ENCODE measurements at regions not wholly inside any gene's neighbourhood (a gene's known extent, or its start where the extent isn't known, plus 50 kb on each side); places are given as distances from the start of the nearest gene placed in this dataset.
A peak's percentile ranks its signal among the peaks of the same experiment; 100 is the strongest.

GRCh38 chr1:104733866-104734265 lies 984.2 kb downstream of the AMY1C start:
- no peak for DNase-seq

DNA sequence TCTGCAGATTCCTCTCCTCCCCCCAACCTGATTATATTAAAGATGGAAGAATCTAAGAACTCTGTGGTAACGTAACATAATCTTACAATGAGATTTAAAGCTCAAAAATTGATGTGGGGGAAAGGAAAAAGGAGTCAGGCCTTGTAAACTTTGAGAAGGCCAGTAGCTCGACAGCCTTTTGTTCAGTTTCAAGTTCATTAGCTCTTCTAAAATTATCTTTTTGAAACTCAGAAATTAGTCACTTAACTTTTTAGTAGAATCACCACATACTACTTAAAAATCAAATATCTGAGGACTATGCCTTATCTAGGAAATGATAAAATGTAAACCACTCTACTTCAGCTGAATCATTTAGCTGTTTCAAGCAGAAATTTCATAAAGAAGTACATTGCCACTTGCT lies 996.2 kb downstream of the AMY1C start:
- DNase-seq: no peak

GRCh38 chr1:104746994-104747393 lies 997.3 kb downstream of the AMY1C start:
- no peak for DNase-seq

DNA sequence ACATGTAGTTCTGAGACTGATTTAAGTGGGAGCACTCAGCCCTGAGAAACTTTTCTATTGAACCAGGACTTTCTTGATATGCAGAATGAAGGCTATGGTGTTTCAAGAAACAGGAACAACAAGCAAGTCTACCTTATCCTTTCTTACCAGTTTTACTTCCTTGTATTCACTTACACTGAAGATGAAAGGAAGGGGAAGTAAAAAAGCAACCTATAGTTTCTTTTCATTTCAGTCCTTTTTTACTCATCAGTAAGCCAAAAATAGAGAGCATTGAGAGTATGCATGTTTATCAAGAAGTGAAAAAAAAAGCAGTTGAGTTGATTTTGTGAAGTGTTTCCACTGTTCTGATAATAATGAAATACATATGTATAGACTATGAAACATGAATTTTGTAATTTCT lies 1010.3 kb downstream of the AMY1C start:
- no peak for DNase-seq

DNA sequence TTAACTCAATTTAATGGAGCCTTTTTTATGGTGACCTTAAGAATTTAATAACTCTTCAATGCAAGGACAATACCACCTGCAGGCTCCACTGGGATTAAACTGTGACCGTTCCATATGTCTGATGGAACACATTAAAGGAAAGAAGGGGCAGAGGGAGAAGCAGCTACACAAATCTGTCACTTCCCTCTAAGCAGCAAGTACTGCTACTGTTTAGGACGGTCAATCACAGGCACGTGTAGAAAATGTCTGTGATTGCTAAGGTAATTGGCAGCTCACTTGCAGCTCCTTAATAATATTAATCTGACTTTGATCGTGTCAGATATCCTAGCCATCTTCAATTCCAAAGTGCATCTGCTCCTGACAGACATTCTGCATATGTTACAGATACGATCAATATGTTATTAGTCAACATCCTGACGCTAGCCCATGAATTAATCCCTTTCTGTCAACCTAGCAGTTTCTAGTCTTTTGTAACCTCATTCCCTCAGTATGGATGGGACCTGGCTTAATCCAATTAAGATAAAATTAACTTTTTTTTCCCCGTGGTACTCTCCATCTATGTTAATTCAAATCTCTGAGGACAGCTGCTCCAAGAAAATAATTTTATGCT lies 1012.4 kb downstream of the AMY1C start:
- DNase-seq: no peak

- DNase-seq: no peak
Measured at GRCh38 chr1:104765085-104765484, 1015.4 kb downstream of the AMY1C start.

- no peak for DNase-seq
Measured at GRCh38 chr1:104768466-104768865, 1018.8 kb downstream of the AMY1C start.

DNA sequence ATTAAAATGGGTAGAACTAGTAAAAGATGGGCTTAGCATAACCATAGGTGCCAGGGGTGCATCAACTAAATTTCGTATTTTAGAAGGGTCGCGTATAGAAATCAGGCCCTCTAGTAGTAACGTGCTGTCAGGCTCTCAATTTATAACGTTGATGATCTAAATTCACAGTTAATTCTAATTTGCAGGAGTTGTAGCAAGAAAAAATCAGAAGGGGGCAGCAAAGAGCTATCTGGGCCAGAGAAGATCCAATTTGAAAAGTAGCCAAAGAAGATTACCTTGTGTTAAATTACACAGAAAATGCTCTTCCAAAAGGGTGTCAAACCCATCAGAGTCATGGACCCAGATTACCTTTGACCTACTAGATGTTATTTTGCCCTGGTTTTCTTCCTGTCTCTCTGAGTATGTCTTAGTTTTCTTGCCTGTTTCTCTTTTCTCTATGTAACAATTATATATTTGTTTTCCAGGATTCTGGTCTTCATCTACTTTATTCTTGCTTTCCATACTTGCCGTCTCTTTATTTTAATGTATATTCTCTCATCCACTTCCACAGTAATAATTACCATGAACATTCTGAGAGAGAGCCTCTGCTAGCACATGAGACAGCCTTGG lies 1030.9 kb downstream of the AMY1C start:
- no peak for DNase-seq

DNA sequence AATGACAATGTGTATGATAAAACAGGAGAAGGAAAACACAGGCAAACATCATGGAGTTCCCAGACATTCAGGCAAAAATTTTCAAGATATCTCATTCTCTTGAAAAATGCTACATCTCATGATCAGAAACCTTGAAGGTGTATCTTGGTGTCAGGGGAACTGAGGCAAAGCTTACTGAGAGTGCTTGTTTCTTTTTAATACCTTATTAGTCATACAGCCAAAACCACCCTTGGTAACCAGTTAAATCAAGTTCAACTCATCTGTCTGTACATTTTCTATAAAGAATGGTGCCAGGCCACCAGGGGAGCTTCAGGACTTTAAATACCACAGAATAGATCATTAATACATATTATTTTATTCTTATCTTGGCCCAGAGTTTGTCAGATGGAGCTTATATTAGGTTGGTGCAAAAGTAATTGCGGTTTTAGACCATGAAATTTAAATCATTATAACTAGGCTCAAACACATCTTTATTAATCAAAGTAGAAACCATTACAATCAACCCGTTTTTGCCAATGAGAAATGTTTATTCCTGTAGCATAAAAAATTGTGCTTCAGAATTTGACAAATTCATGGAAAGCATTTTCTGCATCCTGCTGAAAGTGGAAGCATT lies 1036.0 kb downstream of the AMY1C start:
- DNase-seq: no peak

DNA sequence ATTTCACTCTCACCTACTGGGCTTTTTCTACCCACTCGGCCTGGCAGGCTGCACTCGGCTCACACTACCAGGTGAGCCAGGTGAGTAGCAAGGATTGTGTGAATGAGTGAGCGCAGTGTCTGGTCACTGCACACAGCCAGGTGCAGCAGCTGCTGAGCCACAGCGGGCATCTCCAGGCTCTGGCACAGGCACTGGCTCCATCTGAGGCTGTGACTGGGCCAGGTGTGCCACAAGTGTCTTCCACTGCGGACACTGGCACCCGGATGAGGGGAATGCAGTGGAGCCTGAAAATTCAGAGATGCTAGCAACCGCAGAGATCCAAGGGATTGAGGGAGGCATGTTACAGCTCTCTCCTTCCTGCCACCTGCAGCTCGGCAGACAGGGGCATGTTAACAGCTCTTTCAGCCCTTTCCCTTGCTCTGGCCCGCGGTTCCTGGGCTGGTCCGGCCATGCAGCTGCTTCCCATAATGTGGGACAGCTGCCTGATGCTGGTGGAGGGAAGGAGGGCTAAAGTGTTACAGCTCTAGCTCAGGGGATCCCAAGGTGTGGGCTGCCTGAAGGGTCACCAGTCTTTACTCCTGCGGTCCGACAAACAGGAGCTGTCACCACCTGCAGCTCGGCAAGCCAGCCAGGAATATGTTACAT lies 1038.3 kb downstream of the AMY1C start:
- no peak for DNase-seq

DNA sequence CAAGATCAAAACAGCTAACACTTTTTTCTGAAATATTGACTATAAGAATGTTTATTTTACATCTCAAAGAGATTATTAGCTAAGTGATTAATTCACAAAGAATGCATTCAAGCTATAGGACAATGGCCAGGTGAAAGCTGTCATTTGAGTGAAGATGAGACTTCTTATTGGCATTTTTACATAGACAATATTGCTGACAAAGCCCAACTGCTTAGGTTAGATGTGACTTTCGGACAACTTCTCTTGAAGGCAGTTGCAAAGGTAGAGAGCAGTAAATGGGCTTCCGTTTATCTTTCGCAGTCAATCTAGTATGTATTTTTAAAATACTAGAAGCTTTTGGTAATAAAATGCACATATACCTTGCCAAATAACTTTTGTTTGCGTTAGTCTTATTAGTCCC lies 1041.3 kb downstream of the AMY1C start:
- no peak for DNase-seq

GRCh38 chr1:104794035-104794434 lies 1044.3 kb downstream of the AMY1C start:
- DNase-seq: no peak

GRCh38 chr1:104795931-104796330 lies 1046.2 kb downstream of the AMY1C start:
- peak; percentile 27 for DNase-seq

DNA sequence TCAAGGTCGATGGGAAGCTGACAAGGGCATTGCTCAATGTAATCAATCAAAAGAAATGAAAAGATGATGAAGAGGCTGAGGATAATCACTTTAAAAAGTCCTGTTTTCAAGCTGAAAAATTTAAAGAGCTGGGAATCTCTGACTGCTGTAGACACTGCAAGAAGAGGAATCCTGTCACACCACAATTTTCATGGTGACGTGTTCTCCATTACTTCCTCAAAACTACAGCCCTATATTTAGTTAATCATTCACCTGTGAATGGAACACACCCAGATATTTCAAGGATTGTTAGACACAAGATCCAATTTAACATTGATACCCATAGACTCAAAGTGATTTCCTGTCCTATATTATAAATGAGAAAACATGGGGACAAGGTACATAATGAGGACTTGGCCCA lies 1048.3 kb downstream of the AMY1C start:
- DNase-seq: no peak

GRCh38 chr1:104801344-104801743 lies 1051.6 kb downstream of the AMY1C start:
- no peak for DNase-seq

- DNase-seq: no peak
Measured at GRCh38 chr1:104804147-104804546, 1054.4 kb downstream of the AMY1C start.

DNA sequence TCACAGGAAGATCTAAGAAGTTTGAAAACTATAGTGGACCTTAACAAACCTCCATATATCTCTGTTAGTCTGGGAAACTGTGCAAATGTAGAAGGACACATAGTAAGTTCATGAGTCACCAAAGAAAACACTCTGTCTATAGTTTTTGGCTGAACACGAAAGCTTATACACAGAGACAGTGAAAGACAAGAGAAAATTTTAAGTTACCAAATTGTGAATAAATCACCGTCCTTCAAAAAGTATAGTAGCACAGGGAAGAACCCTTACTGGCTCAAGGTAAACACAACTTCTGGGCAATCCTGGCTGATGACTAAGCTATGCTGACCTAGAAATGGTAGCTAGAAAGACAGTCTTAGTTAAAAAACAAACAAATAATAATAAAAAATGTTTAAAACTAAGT lies 1057.9 kb downstream of the AMY1C start:
- DNase-seq: no peak

DNA sequence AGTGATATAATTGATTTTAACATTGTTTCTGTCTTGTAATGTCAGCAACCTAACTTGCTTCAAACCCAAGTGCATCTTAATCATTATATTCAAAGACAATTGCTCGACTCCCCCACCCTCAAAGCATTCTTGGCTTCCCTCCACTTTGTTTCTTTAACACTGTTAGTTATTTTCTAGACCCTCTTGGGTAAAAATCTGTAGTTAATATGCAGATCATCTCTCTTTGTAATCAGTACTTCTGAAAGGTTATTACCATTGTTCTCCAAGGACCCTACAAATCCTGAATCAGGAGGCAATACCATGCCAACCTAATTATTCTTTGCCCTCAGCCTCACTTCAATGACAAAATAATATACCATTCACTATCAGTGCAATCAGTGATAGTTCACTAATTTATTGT lies 1075.7 kb downstream of the AMY1C start:
- no peak for DNase-seq

DNA sequence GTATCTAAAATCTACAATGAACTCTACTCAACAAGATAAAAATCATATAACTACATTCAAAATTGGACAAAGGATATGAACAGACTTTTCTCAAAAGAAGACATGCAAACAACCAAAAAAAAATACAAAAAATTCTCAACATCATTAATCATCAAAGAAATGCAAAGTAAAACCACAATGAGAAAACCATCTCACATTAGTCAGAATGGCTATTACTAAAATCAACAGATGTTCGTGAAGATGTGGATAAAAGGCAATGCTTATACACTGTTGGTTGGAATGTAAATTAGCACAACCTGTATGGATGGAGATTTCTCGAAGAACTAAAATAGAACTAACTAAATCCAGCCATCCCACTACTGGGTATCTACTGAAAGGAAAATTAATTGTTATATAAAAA lies 1080.8 kb downstream of the AMY1C start:
- no peak for DNase-seq

- DNase-seq: no peak
Measured at GRCh38 chr1:104852151-104852550, 1102.5 kb downstream of the AMY1C start.

DNA sequence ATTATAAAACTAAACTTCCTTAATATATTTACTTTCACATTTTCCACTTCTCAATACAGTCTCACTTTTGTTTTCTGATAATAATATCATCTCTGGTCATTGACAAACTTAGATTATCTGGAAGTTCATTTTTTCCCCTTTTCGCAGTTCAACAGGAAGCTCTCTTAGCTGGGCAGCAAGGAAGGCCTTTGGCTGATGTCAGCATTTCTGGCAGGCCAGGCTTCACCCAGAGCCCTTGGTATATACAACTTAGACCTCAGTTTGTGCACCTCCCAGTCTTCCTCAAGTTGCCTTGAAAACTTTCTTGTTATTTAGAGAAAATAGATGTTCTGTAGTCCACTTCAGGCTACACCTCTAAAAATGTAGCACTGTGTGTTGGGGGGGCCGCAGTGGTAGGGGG lies 1103.6 kb downstream of the AMY1C start:
- no peak for DNase-seq

- DNase-seq: no peak
Measured at GRCh38 chr1:104854529-104854928, 1104.8 kb downstream of the AMY1C start.

DNA sequence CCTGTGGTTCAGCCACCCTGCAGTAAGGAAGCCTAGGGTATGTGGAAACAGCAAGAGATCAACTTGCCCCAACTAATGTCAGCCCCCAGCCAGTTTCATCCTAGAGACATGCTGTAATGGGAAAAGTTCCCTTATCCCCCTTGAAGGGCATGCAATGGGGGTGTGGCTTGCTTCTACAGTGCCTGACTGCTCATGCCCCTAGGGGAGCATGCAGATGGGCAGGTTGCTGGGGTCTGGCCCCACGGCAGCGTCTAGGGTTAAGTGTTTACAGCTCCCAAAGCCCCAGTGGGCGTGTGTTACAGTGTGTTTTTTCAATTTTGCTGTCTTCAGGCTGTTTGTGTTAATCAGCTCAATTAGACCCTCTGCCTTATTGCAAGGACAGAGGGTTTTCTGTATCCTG lies 1105.9 kb downstream of the AMY1C start:
- no peak for DNase-seq

- DNase-seq: no peak
Measured at GRCh38 chr1:104856091-104856490, 1106.4 kb downstream of the AMY1C start.
